ENCODE measurements at regions not wholly inside any gene's neighbourhood (a gene's known extent, or its start where the extent isn't known, plus 50 kb on each side); places are given as distances from the start of the nearest gene placed in this dataset.

DNA sequence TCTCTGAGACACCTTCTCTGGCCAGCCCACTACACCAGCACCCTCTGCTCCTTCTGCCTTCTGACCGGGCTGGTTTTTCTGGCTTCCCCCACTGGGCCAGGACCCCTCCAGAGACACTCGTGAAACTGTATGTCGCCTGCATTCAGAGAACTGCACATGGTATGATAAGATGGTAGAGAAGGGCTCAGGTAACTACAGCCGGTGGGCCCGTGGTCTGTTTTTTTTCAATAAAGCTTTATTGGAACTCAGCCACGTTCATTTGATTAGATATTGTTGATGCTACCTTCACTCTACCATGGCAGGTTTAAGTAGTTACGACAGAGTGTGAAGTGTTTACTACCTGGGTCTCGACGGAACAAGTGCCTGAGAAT, 514.0 kb downstream of the TBC1D22A start:
- Histone ChIP-seq H3K27me3 (ENCODE audit: insufficient read depth in 3 of 3, low read length in 2 of 3) (peaks cover 0 to 25% (median 2%) of the 10 kb centered on the region in 3 donors), H3K4me3 (no peak overlapping the region)
- no peak for DNase-seq

DNA sequence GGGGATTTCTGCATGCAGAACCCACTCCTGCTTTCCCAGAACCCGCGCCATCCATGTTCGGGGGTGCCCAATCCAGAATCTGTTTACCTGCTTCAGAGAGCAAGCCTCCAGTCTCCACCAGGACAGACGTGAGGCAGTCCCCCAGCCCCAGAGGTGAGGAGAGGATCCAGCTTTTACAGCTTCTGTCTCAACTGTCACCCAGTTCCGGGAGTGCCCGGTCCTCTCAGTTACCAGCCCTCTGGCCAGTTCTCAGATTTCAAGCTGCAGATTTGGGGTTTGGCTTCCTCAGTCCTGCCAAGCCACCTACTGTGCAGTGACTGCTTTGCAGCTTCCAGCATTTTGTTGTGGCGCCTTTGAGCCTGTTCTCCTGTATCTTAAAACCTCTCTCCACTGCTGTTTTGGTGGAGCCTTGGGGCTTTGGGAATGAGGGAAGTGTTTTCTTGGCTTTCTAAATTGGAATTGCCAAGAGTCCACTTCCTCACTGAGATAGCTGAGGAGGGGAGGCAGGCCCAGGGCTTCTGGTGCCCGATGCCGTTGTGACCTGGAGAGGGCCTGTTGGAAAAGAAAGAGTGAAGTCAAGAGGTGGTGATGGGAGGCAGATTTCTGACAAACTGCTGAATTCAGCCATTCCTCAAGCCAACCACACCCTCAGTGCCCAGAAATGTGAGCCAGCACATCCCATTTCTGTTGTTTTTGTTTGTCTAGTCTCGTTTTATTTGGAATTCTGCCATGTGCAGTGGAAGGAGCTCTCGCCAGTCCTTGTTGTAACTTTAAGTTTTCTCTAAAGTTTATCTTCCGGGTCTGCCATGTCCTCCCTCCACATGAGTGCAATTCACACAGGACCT, 513.4 kb downstream of the TBC1D22A start:
- H3K27me3 ChIP-seq (ENCODE audit: insufficient read depth in 3 of 3, low read length in 2 of 3), result peaks cover 0 to 25% (median 2%) of the 10 kb centered on the region in 3 donors
- intact Hi-C loops (cut with DNase I), result no loop called here

More for the DNA sequence above, 514.0 kb downstream of the TBC1D22A start:
- ATAC-seq, result no peak
- intact Hi-C loops (cut with DNase I), result no loop called here
- Histone ChIP-seq H3K27ac (no peak overlapping the region), H3K4me1 (no peaks in the 10 kb centered on the region), H3K9me3 (no peaks in the 10 kb centered on the region), H3K36me3 (ENCODE audit: insufficient read depth in 1 of 2, low read depth in 1 of 2) (no peaks in the 10 kb centered on the region)
- 88 to 90% (median 89%) methylated on average over 9 of the region's 9 CpGs for WGBS, 3 donors
- no peak for TF ChIP-seq CTCF (IDR thresholded peaks at IDR 0.05)

GRCh38 chr22:47274196-47274595, 511.7 kb downstream of the TBC1D22A start:
- no peak for TF ChIP-seq CTCF (IDR thresholded peaks at IDR 0.05)
- H3K4me1 ChIP-seq, result no peaks in the 10 kb centered on the region
- H3K36me3 ChIP-seq (ENCODE audit: insufficient read depth in 1 of 2, low read depth in 1 of 2), result no peaks in the 10 kb centered on the region
- no peaks in the 10 kb centered on the region for H3K9me3 ChIP-seq
- no peak overlapping the region for H3K4me3 ChIP-seq
- ATAC-seq (no peak), DNase-seq (no peak)
- intact Hi-C loops (cut with DNase I), result no loop called here
- H3K27me3 ChIP-seq (ENCODE audit: insufficient read depth in 3 of 3, low read length in 2 of 3), result peaks cover 0 to 22% (median 0%) of the 10 kb centered on the region in 3 donors
- 91% methylated on average over 11 of the region's 11 CpGs for WGBS, 3 donors
- no peak overlapping the region for H3K27ac ChIP-seq

More for the DNA sequence above, 513.4 kb downstream of the TBC1D22A start:
- no peak overlapping the region for H3K27ac ChIP-seq
- H3K36me3 ChIP-seq (ENCODE audit: insufficient read depth in 1 of 2, low read depth in 1 of 2), result no peaks in the 10 kb centered on the region
- H3K9me3 ChIP-seq, result no peaks in the 10 kb centered on the region
- ATAC-seq, result no peak
- WGBS, 3 donors, result 47 to 51% (median 51%) methylated on average over 12 of the region's 12 CpGs
- TF ChIP-seq CTCF (IDR thresholded peaks at IDR 0.05), result no peak
- H3K4me3 ChIP-seq, result no peak overlapping the region
- no peak for DNase-seq
- H3K4me1 ChIP-seq, result no peaks in the 10 kb centered on the region

GRCh38 chr22:47270463-47271135, 508.1 kb downstream of the TBC1D22A start:
- WGBS, 3 donors, result 53 to 69% (median 68%) methylated on average over 14 of the region's 14 CpGs
- Histone ChIP-seq H3K4me3 (no peak overlapping the region), H3K9me3 (no peaks in the 10 kb centered on the region), H3K27me3 (ENCODE audit: insufficient read depth in 3 of 3, low read length in 2 of 3) (no peaks in the 10 kb centered on the region), H3K4me1 (no peaks in the 10 kb centered on the region), H3K36me3 (ENCODE audit: insufficient read depth in 1 of 2, low read depth in 1 of 2) (no peaks in the 10 kb centered on the region), H3K27ac (no peak overlapping the region)
- no peak for TF ChIP-seq CTCF (IDR thresholded peaks at IDR 0.05)
- no peak for ATAC-seq
- no peak for DNase-seq
- intact Hi-C loops (cut with DNase I), result no loop called here

All from psoas muscle (tissue), 7 donors.